ENCODE measurements at regions not wholly inside any gene's neighbourhood (a gene's known extent, or its start where the extent isn't known, plus 50 kb on each side); places are given as distances from the start of the nearest gene placed in this dataset.

- H3K4me3 ChIP-seq (ENCODE audit: low read depth, low read length), result no peak overlapping the region
- no peak for TF ChIP-seq CTCF (IDR thresholded peaks at IDR 0.05; ENCODE audit: borderline replicate concordance, insufficient read depth, low read depth, low read length)
Observed at GRCh38 chr14:51491036-51491545, 160.6 kb upstream of the FRMD6 start.

GRCh38 chr14:51491776-51492175 lies 159.9 kb upstream of the FRMD6 start:
- no peak for TF ChIP-seq CTCF (IDR thresholded peaks at IDR 0.05; ENCODE audit: borderline replicate concordance, insufficient read depth, low read depth, low read length)
- H3K4me3 ChIP-seq (ENCODE audit: low read depth, low read length), result no peak overlapping the region

GRCh38 chr14:51495319-51495718 lies 156.4 kb upstream of the FRMD6 start:
- TF ChIP-seq CTCF (IDR thresholded peaks at IDR 0.05; ENCODE audit: borderline replicate concordance, insufficient read depth, low read depth, low read length), result no peak
- H3K4me3 ChIP-seq (ENCODE audit: low read depth, low read length), result no peak overlapping the region

- H3K4me3 ChIP-seq (ENCODE audit: low read depth, low read length), result no peak overlapping the region
- no peak for TF ChIP-seq CTCF (IDR thresholded peaks at IDR 0.05; ENCODE audit: borderline replicate concordance, insufficient read depth, low read depth, low read length)
Observed at GRCh38 chr14:51498411-51499227, 153.1 kb upstream of the FRMD6 start.

GRCh38 chr14:51500776-51501175 lies 150.9 kb upstream of the FRMD6 start:
- no peak for TF ChIP-seq CTCF (IDR thresholded peaks at IDR 0.05; ENCODE audit: borderline replicate concordance, insufficient read depth, low read depth, low read length)
- H3K4me3 ChIP-seq (ENCODE audit: low read depth, low read length), result no peak overlapping the region

GRCh38 chr14:51501746-51502145 lies 150.0 kb upstream of the FRMD6 start:
- no peak overlapping the region for H3K4me3 ChIP-seq (ENCODE audit: low read depth, low read length)
- TF ChIP-seq CTCF (IDR thresholded peaks at IDR 0.05; ENCODE audit: borderline replicate concordance, insufficient read depth, low read depth, low read length), result no peak

GRCh38 chr14:51504669-51505068 lies 147.0 kb upstream of the FRMD6 start:
- no peak overlapping the region for H3K4me3 ChIP-seq (ENCODE audit: low read depth, low read length)
- TF ChIP-seq CTCF (IDR thresholded peaks at IDR 0.05; ENCODE audit: borderline replicate concordance, insufficient read depth, low read depth, low read length), result no peak

All from GM12875 (cell line).